ENCODE measurements at regions not wholly inside any gene's neighbourhood (a gene's known extent, or its start where the extent isn't known, plus 50 kb on each side); places are given as distances from the start of the nearest gene placed in this dataset.

DNA sequence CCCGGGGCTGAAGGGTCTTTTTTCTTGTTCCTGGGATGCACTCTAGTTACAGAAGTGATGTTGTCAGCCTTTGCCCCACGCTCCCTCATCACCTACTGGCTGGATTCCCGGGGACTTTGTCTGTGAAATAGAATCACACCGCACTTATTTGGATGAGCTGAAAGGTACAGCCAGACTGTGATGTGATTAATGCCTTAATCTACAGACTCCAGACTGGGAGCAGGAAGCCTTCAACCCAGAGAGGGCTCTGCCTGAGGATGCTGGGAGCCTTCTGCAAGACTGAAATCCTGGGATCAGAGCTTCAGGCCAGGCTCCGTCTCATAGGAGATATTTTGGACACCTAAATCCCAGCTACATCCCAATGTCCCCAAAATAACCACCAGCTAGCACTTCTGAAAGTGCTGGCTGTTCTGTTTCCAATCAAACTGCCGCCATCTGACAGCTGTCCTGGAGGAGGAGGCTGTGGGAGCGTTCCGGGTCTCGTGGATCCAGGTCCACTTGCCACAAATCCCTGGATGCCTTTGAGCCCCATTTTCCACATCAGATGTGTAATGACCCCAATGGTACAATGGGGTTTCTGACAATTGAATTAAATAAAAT is 688.5 kb downstream of the TBC1D22A start:
- Histone ChIP-seq H3K36me3 (ENCODE audit: control insufficient read depth, insufficient read depth, low read length) (no peaks in the 10 kb centered on the region), H3K27me3 (ENCODE audit: control insufficient read depth, insufficient read depth, low read length) (no peaks in the 10 kb centered on the region), H3K4me3 (ENCODE audit: low read depth, low read length) (no peak overlapping the region)
- DNase-seq (ENCODE audit: low read depth) = no peak
- TF ChIP-seq CTCF (IDR thresholded peaks at IDR 0.05; ENCODE audit: insufficient read depth, low read length, severe bottlenecking) = no peak
- no peak for FAIRE-seq

- DNase-seq (ENCODE audit: low read depth) (no peak), FAIRE-seq (no peak)
- TF ChIP-seq CTCF (IDR thresholded peaks at IDR 0.05; ENCODE audit: insufficient read depth, low read length, severe bottlenecking) = no peak
- H3K4me3 ChIP-seq (ENCODE audit: low read depth, low read length) = no peak overlapping the region
- no peaks in the 10 kb centered on the region for H3K27me3 ChIP-seq (ENCODE audit: control insufficient read depth, insufficient read depth, low read length)
- H3K36me3 ChIP-seq (ENCODE audit: control insufficient read depth, insufficient read depth, low read length) = no peaks in the 10 kb centered on the region
Observed at GRCh38 chr22:47449508-47450270, 687.2 kb downstream of the TBC1D22A start.

DNA sequence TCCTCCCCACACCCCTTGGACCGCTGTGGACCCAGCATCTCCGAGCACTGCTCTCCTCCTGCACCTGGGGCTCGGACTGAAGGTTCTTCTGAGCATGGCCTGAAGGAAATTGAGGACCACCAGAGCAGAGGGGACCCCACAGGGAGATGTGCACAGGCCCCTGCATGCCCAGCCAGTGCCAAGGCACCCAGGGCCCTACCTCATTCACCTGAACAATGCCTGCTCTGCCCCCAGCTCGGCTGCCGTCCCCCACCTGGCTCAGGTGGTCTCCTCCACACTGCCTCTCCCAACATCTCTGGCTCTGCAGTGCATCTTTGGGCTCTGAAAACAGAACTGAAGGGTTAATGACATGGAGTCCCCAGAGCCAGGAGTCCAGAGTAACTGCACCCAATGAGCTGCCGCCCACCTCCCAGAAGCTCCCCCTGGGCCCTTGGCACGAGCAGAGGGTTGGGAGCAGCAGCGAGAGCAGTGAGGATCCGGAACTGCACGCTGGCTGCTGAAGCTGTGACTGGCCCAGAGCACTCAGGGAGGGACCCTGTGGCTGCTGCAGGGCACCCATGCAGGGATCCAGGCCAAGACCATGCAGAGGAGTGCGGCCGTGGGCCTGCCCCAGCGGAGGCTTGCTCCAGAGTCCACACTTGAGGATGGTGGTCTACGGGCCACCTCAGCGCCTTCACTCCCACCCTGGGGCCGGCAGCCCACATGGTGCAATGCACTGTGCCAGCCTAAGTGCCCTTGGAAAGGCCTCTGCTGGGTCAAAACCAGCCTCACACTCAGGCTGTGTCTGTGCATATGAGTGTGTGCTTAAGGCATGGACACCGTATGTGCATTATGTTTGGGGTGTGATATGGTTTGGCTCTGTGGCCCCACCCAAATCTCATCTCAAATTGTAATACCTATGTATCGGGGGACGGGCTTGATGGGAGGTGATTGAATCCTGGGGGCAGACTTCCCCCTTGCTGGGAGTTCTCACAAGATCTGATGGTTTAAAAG is 686.1 kb downstream of the TBC1D22A start:
- Histone ChIP-seq H3K4me3 (ENCODE audit: low read depth, low read length) (no peak overlapping the region), H3K36me3 (ENCODE audit: control insufficient read depth, insufficient read depth, low read length) (no peaks in the 10 kb centered on the region), H3K27me3 (ENCODE audit: control insufficient read depth, insufficient read depth, low read length) (no peaks in the 10 kb centered on the region)
- FAIRE-seq = no peak
- DNase-seq (ENCODE audit: low read depth) = no peak
- TF ChIP-seq CTCF (IDR thresholded peaks at IDR 0.05; ENCODE audit: insufficient read depth, low read length, severe bottlenecking) = no peak

GRCh38 chr22:47446821-47447810 is 684.7 kb downstream of the TBC1D22A start:
- Histone ChIP-seq H3K27me3 (ENCODE audit: control insufficient read depth, insufficient read depth, low read length) (no peaks in the 10 kb centered on the region), H3K36me3 (ENCODE audit: control insufficient read depth, insufficient read depth, low read length) (no peaks in the 10 kb centered on the region), H3K4me3 (ENCODE audit: low read depth, low read length) (no peak overlapping the region)
- no peak for TF ChIP-seq CTCF (IDR thresholded peaks at IDR 0.05; ENCODE audit: insufficient read depth, low read length, severe bottlenecking)
- DNase-seq (ENCODE audit: low read depth) (no peak), FAIRE-seq (no peak)

DNA sequence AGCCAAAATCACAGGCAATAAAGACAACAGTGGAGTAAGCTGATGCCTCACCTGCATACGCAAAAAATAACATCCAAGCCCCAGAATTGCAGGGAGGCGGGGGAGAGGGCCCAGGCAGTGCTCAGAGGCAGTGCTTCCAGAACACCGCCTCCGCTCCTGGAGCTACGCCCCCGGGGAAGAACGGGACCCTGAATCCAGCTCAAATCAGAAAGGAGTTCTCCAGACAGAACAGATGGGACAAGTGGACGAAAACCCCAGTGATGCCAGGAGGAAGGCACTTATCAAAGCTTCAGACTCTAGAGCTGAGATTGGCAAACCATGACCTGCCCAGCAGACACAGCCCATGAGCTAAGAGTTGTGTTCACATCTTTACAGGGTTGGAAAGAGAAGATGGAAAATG is 683.9 kb downstream of the TBC1D22A start:
- H3K36me3 ChIP-seq (ENCODE audit: control insufficient read depth, insufficient read depth, low read length) = no peaks in the 10 kb centered on the region
- FAIRE-seq = no peak
- H3K4me3 ChIP-seq (ENCODE audit: low read depth, low read length) = no peak overlapping the region
- H3K27me3 ChIP-seq (ENCODE audit: control insufficient read depth, insufficient read depth, low read length) = no peaks in the 10 kb centered on the region
- DNase-seq (ENCODE audit: low read depth) = no peak
- no peak for TF ChIP-seq CTCF (IDR thresholded peaks at IDR 0.05; ENCODE audit: insufficient read depth, low read length, severe bottlenecking)

Measured in bronchial epithelial cell (primary cell).